ENCODE measurements at regions not wholly inside any gene's neighbourhood (a gene's known extent, or its start where the extent isn't known, plus 50 kb on each side); places are given as distances from the start of the nearest gene placed in this dataset.

DNA sequence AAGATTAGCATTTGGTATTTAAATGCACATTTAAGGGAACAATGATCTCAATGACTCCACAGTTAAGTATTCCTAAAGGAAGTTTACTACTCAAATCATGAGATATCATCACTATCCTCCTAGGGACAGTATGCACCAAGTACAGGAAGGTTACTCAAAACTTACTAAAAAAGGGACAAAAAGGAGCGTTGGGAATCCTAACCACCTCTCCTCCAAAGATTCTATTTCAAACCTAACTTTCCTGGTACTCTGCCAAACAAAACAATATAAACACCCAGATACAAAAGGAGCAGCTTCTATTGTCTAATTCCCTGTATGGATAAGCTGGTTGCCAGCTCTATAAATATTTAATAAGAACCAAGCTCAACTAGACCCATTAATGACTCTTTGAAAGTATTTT is 377.7 kb downstream of the NUAK1 start:
- TF ChIP-seq, protein P1, sequence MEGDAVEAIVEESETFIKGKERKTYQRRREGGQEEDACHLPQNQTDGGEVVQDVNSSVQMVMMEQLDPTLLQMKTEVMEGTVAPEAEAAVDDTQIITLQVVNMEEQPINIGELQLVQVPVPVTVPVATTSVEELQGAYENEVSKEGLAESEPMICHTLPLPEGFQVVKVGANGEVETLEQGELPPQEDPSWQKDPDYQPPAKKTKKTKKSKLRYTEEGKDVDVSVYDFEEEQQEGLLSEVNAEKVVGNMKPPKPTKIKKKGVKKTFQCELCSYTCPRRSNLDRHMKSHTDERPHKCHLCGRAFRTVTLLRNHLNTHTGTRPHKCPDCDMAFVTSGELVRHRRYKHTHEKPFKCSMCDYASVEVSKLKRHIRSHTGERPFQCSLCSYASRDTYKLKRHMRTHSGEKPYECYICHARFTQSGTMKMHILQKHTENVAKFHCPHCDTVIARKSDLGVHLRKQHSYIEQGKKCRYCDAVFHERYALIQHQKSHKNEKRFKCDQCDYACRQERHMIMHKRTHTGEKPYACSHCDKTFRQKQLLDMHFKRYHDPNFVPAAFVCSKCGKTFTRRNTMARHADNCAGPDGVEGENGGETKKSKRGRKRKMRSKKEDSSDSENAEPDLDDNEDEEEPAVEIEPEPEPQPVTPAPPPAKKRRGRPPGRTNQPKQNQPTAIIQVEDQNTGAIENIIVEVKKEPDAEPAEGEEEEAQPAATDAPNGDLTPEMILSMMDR (IDR thresholded peaks at IDR 0.05; ENCODE audit: low read depth, low read length) = no peak
- no peak overlapping the region for H3K4me3 ChIP-seq (ENCODE audit: low read depth, low read length)
- no peaks in the 10 kb centered on the region for H3K27me3 ChIP-seq (ENCODE audit: insufficient read depth, low read depth, severe bottlenecking)
- no peaks in the 10 kb centered on the region for H3K9me3 ChIP-seq (ENCODE audit: severe bottlenecking)
- no peak overlapping the region for H3K27ac ChIP-seq
- H3K36me3 ChIP-seq = no peaks in the 10 kb centered on the region
- DNase-seq = no peak

DNA sequence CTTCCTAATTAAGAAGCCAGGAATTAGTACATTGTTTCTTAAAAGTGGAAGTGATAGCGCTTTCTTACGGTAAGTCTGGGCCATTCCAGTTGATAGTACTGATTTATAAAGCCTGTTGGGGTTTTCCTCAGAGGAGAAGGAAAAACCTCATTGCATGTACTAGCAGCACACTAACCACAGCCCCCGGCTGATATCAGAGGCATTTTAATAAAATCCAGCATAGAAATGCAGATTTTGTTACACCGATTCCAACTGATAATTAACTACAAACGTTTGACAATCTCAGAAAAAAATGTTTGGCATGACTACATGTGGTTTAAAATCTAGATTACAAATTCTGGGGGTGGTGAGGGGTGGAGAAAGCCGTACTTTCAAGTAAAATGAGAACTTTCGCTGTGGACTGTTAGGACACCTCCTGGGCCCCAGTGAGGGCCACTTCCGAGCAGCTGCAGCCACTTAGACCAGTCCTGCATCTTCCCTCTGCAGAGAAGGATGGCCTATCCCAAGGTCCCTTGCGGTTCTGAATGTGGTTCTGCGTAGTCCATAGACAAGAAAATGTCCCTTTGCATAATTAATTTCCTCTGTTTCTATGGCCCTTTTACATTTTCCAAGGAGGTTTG is 374.4 kb downstream of the NUAK1 start:
- no peak overlapping the region for H3K4me3 ChIP-seq (ENCODE audit: low read depth, low read length)
- TF ChIP-seq, protein P1 (IDR thresholded peaks at IDR 0.05; ENCODE audit: low read depth, low read length) = no peak
- no peaks in the 10 kb centered on the region for H3K9me3 ChIP-seq (ENCODE audit: severe bottlenecking)
- H3K36me3 ChIP-seq = no peaks in the 10 kb centered on the region
- H3K27ac ChIP-seq = no peak overlapping the region
- DNase-seq = no peak
- H3K27me3 ChIP-seq (ENCODE audit: insufficient read depth, low read depth, severe bottlenecking) = no peaks in the 10 kb centered on the region

DNA sequence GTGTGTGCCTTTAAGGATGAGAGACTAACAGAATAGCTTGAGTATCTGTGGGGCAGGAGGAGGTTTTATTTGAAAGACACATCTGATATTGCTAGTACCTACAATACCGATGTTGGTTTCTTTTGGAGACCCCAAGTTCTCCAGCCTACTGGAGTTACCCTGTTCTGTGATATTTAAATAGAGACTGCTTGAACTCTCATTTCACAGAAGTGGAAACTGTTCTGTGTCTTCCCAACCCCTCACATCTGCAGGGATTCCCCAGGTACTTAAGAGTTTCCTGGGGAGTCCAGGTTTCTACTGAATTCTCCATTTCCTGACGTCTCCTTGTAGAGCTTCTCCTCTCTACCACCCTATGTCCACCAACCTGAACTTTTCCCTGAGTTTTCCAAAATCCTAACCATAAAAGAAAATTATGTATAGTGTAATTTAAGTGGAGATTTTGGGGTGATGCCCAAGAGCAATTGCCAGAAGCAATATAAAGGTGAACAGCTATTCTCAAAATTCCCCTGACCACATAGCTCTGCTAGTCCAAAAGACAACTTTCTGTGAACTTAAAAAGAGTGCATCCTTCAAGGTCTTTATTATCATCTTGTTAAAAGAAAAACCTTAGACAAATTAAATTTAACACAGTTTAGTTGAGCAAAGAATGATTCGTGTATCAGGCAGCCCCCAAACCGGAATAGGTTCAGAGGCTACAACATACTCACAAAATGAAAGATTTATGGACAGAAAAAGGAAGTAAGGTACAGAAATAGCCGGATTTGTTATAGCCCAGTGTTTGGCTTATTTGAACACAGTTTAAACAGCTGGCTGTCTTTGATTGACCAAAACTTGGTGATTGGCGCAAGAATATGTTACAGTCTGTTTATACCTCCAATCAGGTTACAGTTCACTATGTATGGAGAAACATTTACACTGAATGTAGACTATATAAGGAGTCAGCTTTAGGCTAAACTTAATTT is 373.4 kb downstream of the NUAK1 start:
- TF ChIP-seq, protein P1 (IDR thresholded peaks at IDR 0.05; ENCODE audit: low read depth, low read length) = no peak
- no peaks in the 10 kb centered on the region for H3K27me3 ChIP-seq (ENCODE audit: insufficient read depth, low read depth, severe bottlenecking)
- H3K9me3 ChIP-seq (ENCODE audit: severe bottlenecking) = no peaks in the 10 kb centered on the region
- H3K36me3 ChIP-seq = no peaks in the 10 kb centered on the region
- DNase-seq = no peak
- H3K27ac ChIP-seq = no peak overlapping the region
- no peak overlapping the region for H3K4me3 ChIP-seq (ENCODE audit: low read depth, low read length)

DNA sequence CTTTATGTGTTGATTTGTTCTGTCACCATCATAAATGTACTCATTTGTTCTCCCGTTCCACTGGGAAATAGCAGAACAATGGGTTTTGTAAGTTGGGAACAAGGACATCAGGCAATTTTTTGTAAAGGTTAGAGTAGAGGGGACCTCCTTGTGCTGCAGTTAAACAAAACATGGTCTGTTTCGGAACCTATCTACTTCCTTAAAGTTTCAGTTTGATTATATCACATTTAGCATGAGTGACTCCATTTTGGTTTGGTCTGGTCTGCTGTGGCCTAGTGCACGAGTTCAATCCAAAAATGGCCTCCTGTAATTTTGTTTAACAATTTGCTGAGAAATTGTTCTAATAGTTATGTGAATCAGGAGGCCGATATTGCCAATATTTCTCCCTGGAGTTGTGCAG is 372.7 kb downstream of the NUAK1 start:
- Histone ChIP-seq H3K27ac (no peak overlapping the region), H3K4me3 (ENCODE audit: low read depth, low read length) (no peak overlapping the region), H3K36me3 (no peaks in the 10 kb centered on the region), H3K27me3 (ENCODE audit: insufficient read depth, low read depth, severe bottlenecking) (no peaks in the 10 kb centered on the region), H3K9me3 (ENCODE audit: severe bottlenecking) (no peaks in the 10 kb centered on the region)
- DNase-seq = no peak
- TF ChIP-seq, protein P1 (IDR thresholded peaks at IDR 0.05; ENCODE audit: low read depth, low read length) = no peak

DNA sequence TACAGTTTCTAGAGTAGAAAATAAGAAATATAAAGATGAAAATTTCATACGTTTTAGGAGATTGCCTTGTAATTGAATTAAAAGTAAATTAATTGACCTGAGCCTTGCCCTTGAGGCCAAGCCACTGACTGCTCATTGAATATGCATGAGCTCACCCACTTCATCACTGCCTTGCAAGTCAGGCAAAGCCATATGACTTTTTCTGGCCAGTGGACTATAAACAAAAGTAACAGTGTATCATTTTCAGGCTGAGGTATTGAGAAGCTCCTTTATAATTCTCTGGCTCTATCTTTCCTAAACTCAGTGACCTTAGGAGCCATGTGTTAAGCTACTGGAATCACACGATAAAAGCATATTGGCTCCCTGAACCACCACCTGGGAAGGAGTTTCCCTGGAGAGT is 369.3 kb downstream of the NUAK1 start:
- no peak for DNase-seq
- no peaks in the 10 kb centered on the region for H3K36me3 ChIP-seq
- no peak overlapping the region for H3K4me3 ChIP-seq (ENCODE audit: low read depth, low read length)
- no peaks in the 10 kb centered on the region for H3K27me3 ChIP-seq (ENCODE audit: insufficient read depth, low read depth, severe bottlenecking)
- no peak overlapping the region for H3K27ac ChIP-seq
- H3K9me3 ChIP-seq (ENCODE audit: severe bottlenecking) = no peaks in the 10 kb centered on the region
- TF ChIP-seq, protein P1 (IDR thresholded peaks at IDR 0.05; ENCODE audit: low read depth, low read length) = no peak

Data from WERI-Rb-1 (cell line).